Uterus (tissue), 3 donors: ENCODE measurements at regions not wholly inside any gene's neighbourhood (a gene's known extent, or its start where the extent isn't known, plus 50 kb on each side); places are given as distances from the start of the nearest gene placed in this dataset.

Experiments
- DNase-seq, 2 donors: peaks; one replicate each; pipeline ENCODE4 v3.0.0-alpha.2; 2019 to 2020
- H3K27ac ChIP-seq, 2 donors: fragments of 200-600 bp; sonication (generic); 1 replicate in 1 of 2; 2 replicates in 1 of 2; pipeline ENCODE4 v1.5.1; 2016 to 2018
- H3K27me3 ChIP-seq, 2 donors: fragments of 200-600 bp; sonication (generic); one replicate each; pipeline ENCODE4 v1.5.1; 2018 to 2019; ENCODE audit warnings: control low read depth in 1 of 2
- H3K36me3 ChIP-seq, 2 donors: fragments of 200-600 bp; sonication (generic); one replicate each; pipeline ENCODE4 v1.5.1; 2019; ENCODE audit warnings: control low read depth in 1 of 2
- H3K4me1 ChIP-seq, 2 donors: fragments of 200-600 bp; sonication (generic); one replicate each; pipeline ENCODE4 v1.5.1; 2018 to 2019; ENCODE audit warnings: control low read depth in 1 of 2
- H3K4me3 ChIP-seq, 2 donors: fragments of 200-600 bp; sonication (generic); 1 replicate in 1 of 2; 2 replicates in 1 of 2; pipeline ENCODE4 v1.5.1; 2018 to 2019; ENCODE audit warnings: mild to moderate bottlenecking in 1 of 2
- H3K9me3 ChIP-seq, 2 donors: fragments of 200-600 bp; sonication (generic); one replicate each; pipeline ENCODE4 v1.5.1; 2019; ENCODE audit warnings: control low read depth in 1 of 2
- POLR2A ChIP-seq, 2 donors: fragments of 450-650 bp; IDR thresholded peaks; one replicate each; pipeline ENCODE4 v1.6.1; 2016; ENCODE audit warnings: antibody characterized with exemption in 2 of 2, mild to moderate bottlenecking in 1 of 2, moderate library complexity in 1 of 2
- intact Hi-C: fragments of 100-400 bp; cut with DNase I; formaldehyde crosslinking; loops from one replicate; pipeline ENCODE4 v1.15.1; 2023; ENCODE audit warnings: low total_unique reads
- TF ChIP-seq, protein P1 (sequence below), 4 experiments: fragments of 200-600 bp in 2 of 4; fragments of 450-650 bp in 2 of 4; sonication (generic) in 2 of 4; IDR thresholded peaks; one replicate each; pipeline ENCODE4 v1.5.1; 2016 to 2019; ENCODE audit warnings: antibody characterized with exemption in 4 of 4, mild to moderate bottlenecking in 2 of 4, moderate library complexity in 1 of 4
- donor health status: DM: yes; HTN: yes; CAD: no.

DNA sequence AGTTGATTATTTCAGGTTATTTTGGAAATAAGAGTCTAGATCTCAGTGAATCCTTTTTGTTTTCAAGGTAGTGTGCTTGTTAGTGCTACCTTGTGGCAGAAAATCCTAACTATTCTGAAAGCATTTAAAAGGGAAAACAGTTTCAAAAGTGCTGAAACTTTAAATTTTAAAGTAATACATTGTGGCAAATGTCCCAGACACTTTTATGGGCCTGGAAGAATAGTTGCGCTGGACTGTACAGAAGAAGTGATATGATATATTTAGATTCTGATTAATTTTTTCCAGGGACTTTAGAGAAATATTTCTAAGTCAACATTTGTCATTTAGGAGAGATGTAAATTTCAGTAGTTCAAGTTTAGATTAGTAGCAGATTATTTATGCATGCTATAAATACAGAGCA lies 96.7 kb upstream of the BMP5 start:
- no peaks in the 10 kb centered on the region for H3K4me1 ChIP-seq
- no peaks in the 10 kb centered on the region for H3K36me3 ChIP-seq
- intact Hi-C loops: no loop called here
- no peaks in the 10 kb centered on the region for H3K27me3 ChIP-seq
- no peak for DNase-seq
- no peak overlapping the region for H3K27ac ChIP-seq
- TF ChIP-seq, protein P1, sequence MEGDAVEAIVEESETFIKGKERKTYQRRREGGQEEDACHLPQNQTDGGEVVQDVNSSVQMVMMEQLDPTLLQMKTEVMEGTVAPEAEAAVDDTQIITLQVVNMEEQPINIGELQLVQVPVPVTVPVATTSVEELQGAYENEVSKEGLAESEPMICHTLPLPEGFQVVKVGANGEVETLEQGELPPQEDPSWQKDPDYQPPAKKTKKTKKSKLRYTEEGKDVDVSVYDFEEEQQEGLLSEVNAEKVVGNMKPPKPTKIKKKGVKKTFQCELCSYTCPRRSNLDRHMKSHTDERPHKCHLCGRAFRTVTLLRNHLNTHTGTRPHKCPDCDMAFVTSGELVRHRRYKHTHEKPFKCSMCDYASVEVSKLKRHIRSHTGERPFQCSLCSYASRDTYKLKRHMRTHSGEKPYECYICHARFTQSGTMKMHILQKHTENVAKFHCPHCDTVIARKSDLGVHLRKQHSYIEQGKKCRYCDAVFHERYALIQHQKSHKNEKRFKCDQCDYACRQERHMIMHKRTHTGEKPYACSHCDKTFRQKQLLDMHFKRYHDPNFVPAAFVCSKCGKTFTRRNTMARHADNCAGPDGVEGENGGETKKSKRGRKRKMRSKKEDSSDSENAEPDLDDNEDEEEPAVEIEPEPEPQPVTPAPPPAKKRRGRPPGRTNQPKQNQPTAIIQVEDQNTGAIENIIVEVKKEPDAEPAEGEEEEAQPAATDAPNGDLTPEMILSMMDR (IDR thresholded peaks at IDR 0.05): no peak
- no peak for TF ChIP-seq POLR2A (IDR thresholded peaks at IDR 0.05)
- H3K9me3 ChIP-seq: no peaks in the 10 kb centered on the region
- H3K4me3 ChIP-seq: no peak overlapping the region

- DNase-seq: no peak
- Histone ChIP-seq H3K27ac (no peak overlapping the region), H3K4me1 (no peaks in the 10 kb centered on the region), H3K36me3 (no peaks in the 10 kb centered on the region), H3K9me3 (no peaks in the 10 kb centered on the region), H3K4me3 (no peak overlapping the region), H3K27me3 (no peaks in the 10 kb centered on the region)
- intact Hi-C loops: no loop called here
- no peak for TF ChIP-seq POLR2A (IDR thresholded peaks at IDR 0.05)
- TF ChIP-seq, protein P1 (IDR thresholded peaks at IDR 0.05): no peak
These were observed 94.1 kb upstream of the BMP5 start for GRCh38 chr6:55969526-55969925.

DNA sequence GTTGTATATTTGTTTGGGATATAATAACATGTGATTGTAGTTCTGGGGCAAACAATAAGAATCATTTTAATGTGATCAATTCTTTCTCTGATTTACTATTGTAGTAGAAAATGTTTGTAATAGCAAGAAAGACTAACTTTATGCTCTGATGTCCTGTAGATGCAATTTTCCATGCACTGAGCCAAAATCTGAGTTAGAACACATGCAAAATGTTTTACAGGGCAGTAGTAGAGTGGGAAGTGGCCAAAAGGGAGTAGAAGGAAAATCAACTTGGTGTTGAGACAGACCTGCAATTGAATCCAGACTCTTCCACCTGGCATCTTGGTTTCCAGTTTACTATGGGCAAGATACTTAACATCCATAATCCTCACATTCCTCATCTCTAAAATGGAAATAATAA lies 93.5 kb upstream of the BMP5 start:
- intact Hi-C loops: no loop called here
- Histone ChIP-seq H3K9me3 (no peaks in the 10 kb centered on the region), H3K4me3 (no peak overlapping the region), H3K36me3 (no peaks in the 10 kb centered on the region), H3K4me1 (no peaks in the 10 kb centered on the region), H3K27ac (no peak overlapping the region), H3K27me3 (no peaks in the 10 kb centered on the region)
- TF ChIP-seq POLR2A (IDR thresholded peaks at IDR 0.05): no peak
- TF ChIP-seq, protein P1 (IDR thresholded peaks at IDR 0.05): no peak
- no peak for DNase-seq

GRCh38 chr6:55964136-55964535 lies 88.7 kb upstream of the BMP5 start:
- intact Hi-C loops: no loop called here
- no peaks in the 10 kb centered on the region for H3K4me1 ChIP-seq
- H3K4me3 ChIP-seq: no peak overlapping the region
- H3K27ac ChIP-seq: no peak overlapping the region
- no peak for DNase-seq
- H3K9me3 ChIP-seq: no peaks in the 10 kb centered on the region
- no peaks in the 10 kb centered on the region for H3K36me3 ChIP-seq
- no peaks in the 10 kb centered on the region for H3K27me3 ChIP-seq
- TF ChIP-seq, protein P1 (IDR thresholded peaks at IDR 0.05): no peak
- no peak for TF ChIP-seq POLR2A (IDR thresholded peaks at IDR 0.05)

DNA sequence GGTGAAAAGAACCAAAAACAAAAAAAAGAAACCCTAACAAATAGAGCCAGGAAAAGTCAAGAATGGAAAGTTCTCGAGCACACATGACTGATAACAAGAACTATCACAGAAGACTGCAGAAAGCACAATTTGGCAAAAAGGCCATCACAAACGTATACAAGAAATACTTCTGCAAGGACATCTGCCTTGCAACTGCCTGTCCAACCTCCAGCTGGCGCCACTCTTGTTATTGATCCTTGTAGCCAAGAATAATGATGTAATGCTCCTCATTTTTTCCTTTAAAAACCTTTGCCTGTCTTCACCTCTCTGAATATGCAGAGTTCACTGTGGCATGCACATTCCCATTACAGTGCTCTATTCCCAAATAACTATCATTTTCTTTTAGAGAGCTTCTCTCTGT lies 87.9 kb upstream of the BMP5 start:
- Histone ChIP-seq H3K4me1 (no peaks in the 10 kb centered on the region), H3K4me3 (no peak overlapping the region), H3K27ac (no peak overlapping the region), H3K9me3 (no peaks in the 10 kb centered on the region), H3K27me3 (no peaks in the 10 kb centered on the region), H3K36me3 (no peaks in the 10 kb centered on the region)
- no peak for DNase-seq
- intact Hi-C loops: no loop called here
- TF ChIP-seq, protein P1 (IDR thresholded peaks at IDR 0.05): no peak
- no peak for TF ChIP-seq POLR2A (IDR thresholded peaks at IDR 0.05)
